CD14-positive monocyte (primary cell): ENCODE measurements at regions not wholly inside any gene's neighbourhood (a gene's known extent, or its start where the extent isn't known, plus 50 kb on each side); places are given as distances from the start of the nearest gene placed in this dataset.

Experiments used
- DNase-seq, 3 donors: peaks; one replicate each; pipeline ENCODE4 v3.0.0-alpha.2; 2011 to 2022
- H2AFZ ChIP-seq: 2 replicates; pipeline ENCODE4 v1.6.0; 2012; ENCODE audit warnings: mild to moderate bottlenecking, low read depth, low read length, inconsistent platforms; ENCODE audit not compliant: insufficient read depth, poor library complexity, severe bottlenecking
- H3K27ac ChIP-seq, 2 donors: 1 replicate in 1 of 2; 2 replicates in 1 of 2; pipeline ENCODE4 v1.5.1; 2012 to 2013; ENCODE audit warnings: low read length in 2 of 2, control low read depth in 1 of 2, inconsistent platforms in 1 of 2, low read depth in 1 of 2, mild to moderate bottlenecking in 1 of 2
- H3K27me3 ChIP-seq, 2 donors: one replicate each; pipeline versions ENCODE4 v1.6.0 to v1.6.1; 2011 to 2013; ENCODE audit warnings: low read length in 2 of 2; ENCODE audit not compliant: control insufficient read depth in 2 of 2, insufficient read depth in 2 of 2
- H3K36me3 ChIP-seq, 2 donors: replicated peaks in 1 of 2; 1 replicate in 1 of 2; 2 replicates in 1 of 2; pipeline versions ENCODE4 v1.5.1 to v1.6.1; 2012 to 2013; ENCODE audit warnings: low read length in 2 of 2, control low read depth in 1 of 2, inconsistent platforms in 1 of 2, mild to moderate bottlenecking in 1 of 2; ENCODE audit not compliant: insufficient read depth in 2 of 2, control insufficient read depth in 1 of 2
- H3K4me1 ChIP-seq, 2 donors: 1 replicate in 1 of 2; 2 replicates in 1 of 2; pipeline versions ENCODE4 v1.5.1 to v1.6.1; 2012 to 2013; ENCODE audit warnings: low read length in 2 of 2, control low read depth in 1 of 2, inconsistent platforms in 1 of 2, mild to moderate bottlenecking in 1 of 2, moderate library complexity in 1 of 2; ENCODE audit not compliant: insufficient read depth in 2 of 2, control insufficient read depth in 1 of 2
- H3K4me2 ChIP-seq: replicated peaks from 2 replicates; pipeline ENCODE3; 2012; ENCODE audit warnings: low read length, moderate library complexity, mild to moderate bottlenecking; ENCODE audit not compliant: poor library complexity, severe bottlenecking; ENCODE audit errors: extremely low read depth
- H3K4me3 ChIP-seq, 3 experiments: fragments of 200-600 bp in 1 of 3; sonication (generic) in 1 of 3; replicated peaks in 1 of 3; 1 replicate in 2 of 3; 2 replicates in 1 of 3; pipeline ENCODE4 v1.5.1; 2011 to 2013; ENCODE audit warnings: low read length in 3 of 3, mild to moderate bottlenecking in 3 of 3, control low read depth in 2 of 3, low read depth in 2 of 3, inconsistent platforms in 1 of 3, moderate library complexity in 1 of 3
- H3K79me2 ChIP-seq: 2 replicates; pipeline ENCODE4 v1.6.0; 2012; ENCODE audit warnings: mild to moderate bottlenecking, control low read depth, inconsistent platforms, low read length, moderate library complexity; ENCODE audit not compliant: insufficient read depth
- H3K9ac ChIP-seq: 2 replicates; pipeline ENCODE4 v1.6.0; 2017; ENCODE audit warnings: low read length, mild to moderate bottlenecking; ENCODE audit not compliant: insufficient read depth, poor library complexity, severe bottlenecking
- H3K9me3 ChIP-seq, 2 donors: replicated peaks in 1 of 2; 1 replicate in 1 of 2; 2 replicates in 1 of 2; pipeline versions ENCODE4 v1.5.1 to v1.6.1; 2012 to 2013; ENCODE audit warnings: low read length in 2 of 2, control low read depth in 1 of 2; ENCODE audit not compliant: control insufficient read depth in 1 of 2, insufficient read depth in 1 of 2
- H4K20me1 ChIP-seq: 2 replicates; pipeline ENCODE4 v1.6.0; 2012; ENCODE audit warnings: mild to moderate bottlenecking, low read length, control low read depth, moderate library complexity; ENCODE audit not compliant: insufficient read depth
- H3K27ac Mint-ChIP-seq, 7 donors: one replicate each; pipeline ENCODE4 v1.8.0; 2020; ENCODE audit warnings: mild to moderate bottlenecking in 7 of 7, mixed read lengths in 7 of 7, moderate library complexity in 6 of 7, inconsistent platforms in 2 of 7
- H3K27me3 Mint-ChIP-seq, 3 donors: one replicate each; pipeline ENCODE4 v1.8.0; 2021 to 2022; ENCODE audit warnings: low read depth in 3 of 3, mild to moderate bottlenecking in 3 of 3, mixed read lengths in 3 of 3, moderate library complexity in 3 of 3, inconsistent platforms in 1 of 3
- H3K36me3 Mint-ChIP-seq, 2 donors: one replicate each; pipeline ENCODE4 v1.8.0; 2020; ENCODE audit warnings: mixed read lengths in 2 of 2, inconsistent platforms in 1 of 2, mild to moderate bottlenecking in 1 of 2
- H3K4me1 Mint-ChIP-seq: one replicate; pipeline ENCODE4 v1.8.0; 2020; ENCODE audit warnings: mild to moderate bottlenecking, mixed read lengths
- H3K4me3 Mint-ChIP-seq, 2 donors: one replicate each; pipeline ENCODE4 v1.8.0; 2020; ENCODE audit warnings: mild to moderate bottlenecking in 2 of 2, mixed read lengths in 2 of 2, moderate library complexity in 1 of 2
- H3K9me3 Mint-ChIP-seq, 7 donors: one replicate each; pipeline ENCODE4 v1.8.0; 2020 to 2022; ENCODE audit warnings: mixed read lengths in 7 of 7, mild to moderate bottlenecking in 6 of 7, moderate library complexity in 6 of 7, inconsistent platforms in 2 of 7
- CTCF ChIP-seq: fragments of 200-600 bp; IDR thresholded peaks from one replicate; pipeline ENCODE4 v1.8.0; 2022; ENCODE audit warnings: antibody characterized with exemption, mild to moderate bottlenecking
- WGBS: methylation state at CpG from one replicate; pipeline ENCODE4 v1.1.5; 2013; ENCODE audit warnings: missing lambda C conversion rate; ENCODE audit not compliant: insufficient coverage; 5-methylcytosine and 5-hydroxymethylcytosine counted together
- intact Hi-C, 2 donors: fragments of 100-400 bp; cut with micrococcal nuclease; formaldehyde crosslinking; loops; one replicate each; pipeline versions ENCODE4 v1.15.0 to v1.15.1; 2023

- Mint-ChIP-seq H3K4me1 (no peaks in the 10 kb centered on the region), H3K27ac (no peak overlapping the region), H3K4me3 (no peak overlapping the region), H3K36me3 (no peaks in the 10 kb centered on the region), H3K9me3 (peaks cover 0 to 14% (median 5%) of the 10 kb centered on the region in 7 donors), H3K27me3 (peaks cover 2 to 5% (median 3%) of the 10 kb centered on the region in 3 donors)
- Histone ChIP-seq H3K9me3 (no peaks in the 10 kb centered on the region), H3K36me3 (no peaks in the 10 kb centered on the region), H3K4me3 (no peak overlapping the region), H3K9ac (no peak overlapping the region), H3K27ac (no peak overlapping the region), H3K79me2 (no peaks in the 10 kb centered on the region), H3K27me3 (no peaks in the 10 kb centered on the region), H4K20me1 (no peaks in the 10 kb centered on the region), H3K4me1 (no peaks in the 10 kb centered on the region), H3K4me2 (no peak overlapping the region), H2AFZ (no peak overlapping the region)
- intact Hi-C loops: no loop called here
- DNase-seq: no peak
- TF ChIP-seq CTCF: no peak
- WGBS: 92% methylated on average over 4 of the region's 11 CpGs
Observed at GRCh38 chr10:70966646-70967553, 78.5 kb upstream of the PCBD1 start.

GRCh38 chr10:70967591-70968587 is 79.5 kb upstream of the PCBD1 start:
- intact Hi-C loops: no loop called here
- H4K20me1 ChIP-seq: no peaks in the 10 kb centered on the region
- H3K9ac ChIP-seq: no peak overlapping the region
- H3K4me3 ChIP-seq: no peak overlapping the region
- no peaks in the 10 kb centered on the region for H3K4me1 Mint-ChIP-seq
- H3K9me3 ChIP-seq: no peaks in the 10 kb centered on the region
- no peak for TF ChIP-seq CTCF
- no peak overlapping the region for H3K4me2 ChIP-seq
- no peaks in the 10 kb centered on the region for H3K36me3 ChIP-seq
- H2AFZ ChIP-seq: no peak overlapping the region
- H3K79me2 ChIP-seq: no peaks in the 10 kb centered on the region
- peaks cover 2 to 3% (median 2%) of the 10 kb centered on the region in 3 donors for H3K27me3 Mint-ChIP-seq
- H3K4me1 ChIP-seq: no peaks in the 10 kb centered on the region
- no peak overlapping the region for H3K4me3 Mint-ChIP-seq
- no peak overlapping the region for H3K27ac Mint-ChIP-seq
- 94% methylated on average over 11 of the region's 15 CpGs for WGBS
- no peaks in the 10 kb centered on the region for H3K36me3 Mint-ChIP-seq
- no peak for DNase-seq
- H3K27ac ChIP-seq: no peak overlapping the region
- peaks cover 0 to 20% (median 7%) of the 10 kb centered on the region in 7 donors for H3K9me3 Mint-ChIP-seq
- no peaks in the 10 kb centered on the region for H3K27me3 ChIP-seq
